ENCODE measurements at regions not wholly inside any gene's neighbourhood (a gene's known extent, or its start where the extent isn't known, plus 50 kb on each side); places are given as distances from the start of the nearest gene placed in this dataset.

- TF ChIP-seq TAF1 (IDR thresholded peaks at IDR 0.05; ENCODE audit: low read depth, low read length) (no peak), SAP30 (IDR thresholded peaks at IDR 0.05; ENCODE audit: insufficient read depth, insufficient replicate concordance, low read length) (no peak), SP4 (IDR thresholded peaks at IDR 0.05; ENCODE audit: low read length) (no peak), POLR2A (IDR thresholded peaks at IDR 0.05; ENCODE audit: control extremely low read depth in 1 of 2, low read depth in 2 of 2, low read length in 2 of 2) (no peak)
Observed at GRCh38 chr2:242034138-242034537, 164.6 kb downstream of the RTP5 start (continued).

All from H1 (cell line).